ENCODE measurements at regions not wholly inside any gene's neighbourhood (a gene's known extent, or its start where the extent isn't known, plus 50 kb on each side); places are given as distances from the start of the nearest gene placed in this dataset.

- TF ChIP-seq CHD4 (IDR thresholded peaks at IDR 0.05; ENCODE audit: borderline replicate concordance) (no peak), CEBPB (IDR thresholded peaks at IDR 0.05) (no peak), CTCF (IDR thresholded peaks at IDR 0.05) (no peak), SMC3 (IDR thresholded peaks at IDR 0.05) (no peak)
These were observed 60.2 kb upstream of the SPTLC1 start for GRCh38 chr9:92175441-92175840.
